G401 (cell line): ENCODE measurements at regions not wholly inside any gene's neighbourhood (a gene's known extent, or its start where the extent isn't known, plus 50 kb on each side); places are given as distances from the start of the nearest gene placed in this dataset.
A peak's percentile ranks its signal among the peaks of the same experiment; 100 is the strongest.

Experiments used
- DNase-seq: peaks from one replicate; pipeline ENCODE4 v3.0.0-alpha.2; 2015; ENCODE audit warnings: low spot score
- in situ Hi-C: cut with HindIII; loops from 2 replicates; pipeline ENCODE4 v1.10.0; 2016; ENCODE audit warnings: low sequenced_read_pairs, mixed read lengths

DNA sequence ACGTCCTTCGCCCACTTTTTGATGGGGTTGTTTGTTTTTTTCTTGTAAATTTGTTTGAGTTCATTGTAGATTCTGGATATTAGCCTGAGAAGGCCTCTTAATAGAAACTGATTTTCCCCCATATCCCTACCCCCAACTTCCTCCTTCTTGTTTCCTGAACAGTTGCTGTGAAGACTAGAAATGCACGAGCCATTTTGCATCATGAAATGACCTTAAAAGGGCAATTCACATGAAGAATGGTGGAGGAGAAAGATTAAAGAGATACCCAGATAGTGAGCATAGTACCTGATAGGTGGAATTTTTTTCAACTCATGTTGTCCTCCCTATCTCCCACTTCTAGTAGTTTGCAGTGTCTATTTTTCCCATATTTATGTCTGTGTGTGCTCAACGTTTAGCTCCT lies 55.2 kb upstream of the KCNH8 start:
- DNase-seq = no peak
- in situ Hi-C loops = no loop called here

DNA sequence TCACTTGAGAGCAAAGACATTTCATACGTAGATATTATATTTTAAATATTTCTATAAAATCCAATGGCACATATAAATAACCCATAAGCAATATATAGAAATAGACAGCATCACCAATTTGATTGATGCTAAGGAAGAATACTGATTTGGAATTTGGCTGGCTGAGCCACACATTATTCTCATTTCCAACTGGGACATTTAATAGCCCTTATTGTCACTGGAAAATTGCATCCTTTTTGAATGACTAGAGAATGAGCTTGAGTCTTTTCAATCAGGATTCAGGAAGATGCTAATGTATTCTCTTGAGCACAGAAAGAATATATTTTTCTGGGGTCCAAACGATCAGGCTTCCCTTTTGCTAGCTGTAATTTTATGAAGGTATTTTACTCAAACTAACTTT lies 70.9 kb upstream of the KCNH8 start:
- DNase-seq = no peak
- in situ Hi-C loops = no loop called here

DNA sequence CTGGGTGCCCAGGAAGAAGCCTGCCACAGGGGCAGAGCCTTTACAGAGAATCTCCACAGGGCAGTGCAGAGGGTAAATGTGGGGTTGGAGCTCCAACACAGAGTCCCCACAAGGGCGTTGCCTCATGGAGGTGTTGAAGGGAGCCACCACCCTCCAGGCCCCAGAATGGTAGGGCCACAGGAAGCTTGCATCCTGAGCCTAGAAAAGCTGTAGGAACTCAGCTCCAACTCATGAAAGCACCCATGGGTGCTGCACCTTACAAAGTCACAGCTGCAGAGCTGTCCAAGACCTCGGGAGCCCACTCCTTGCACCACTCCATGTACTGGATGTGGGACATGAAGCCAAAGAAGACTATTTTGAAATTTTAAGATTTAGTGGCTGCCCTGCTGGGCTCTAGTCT lies 73.3 kb upstream of the KCNH8 start:
- no peak for DNase-seq
- in situ Hi-C loops = no loop called here

DNA sequence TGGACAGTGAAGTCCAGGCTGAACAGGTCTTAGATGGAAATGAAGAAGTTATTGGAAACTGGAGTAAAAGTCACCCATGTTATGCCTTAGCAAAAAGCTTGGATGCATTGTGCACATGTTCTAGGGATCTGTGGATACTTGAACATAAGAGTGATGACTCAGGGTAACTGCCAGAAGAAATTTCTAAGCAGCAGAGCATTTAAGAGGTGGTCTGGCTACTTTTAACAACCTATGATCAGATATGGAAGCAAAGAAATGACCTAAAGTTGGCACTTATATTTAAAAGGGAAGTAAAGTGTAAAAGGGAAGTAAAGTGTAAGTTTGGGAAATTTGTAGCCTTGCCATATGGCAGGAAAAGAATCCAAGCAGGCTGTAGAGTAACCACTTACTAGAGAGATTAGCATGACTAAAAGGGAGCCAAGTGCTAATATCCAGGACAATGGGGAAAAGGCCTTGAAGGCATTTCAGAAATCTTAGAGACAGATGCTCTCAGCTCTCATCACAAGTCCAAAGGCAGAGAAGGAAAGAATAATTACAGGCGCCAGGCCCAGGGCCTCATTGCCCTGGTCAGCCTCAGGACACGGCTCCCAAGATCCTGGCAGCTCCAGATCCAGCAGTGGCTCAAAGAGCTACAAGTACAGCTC lies 73.9 kb upstream of the KCNH8 start:
- peak; percentile 4 for DNase-seq
- in situ Hi-C loops = no loop called here

DNA sequence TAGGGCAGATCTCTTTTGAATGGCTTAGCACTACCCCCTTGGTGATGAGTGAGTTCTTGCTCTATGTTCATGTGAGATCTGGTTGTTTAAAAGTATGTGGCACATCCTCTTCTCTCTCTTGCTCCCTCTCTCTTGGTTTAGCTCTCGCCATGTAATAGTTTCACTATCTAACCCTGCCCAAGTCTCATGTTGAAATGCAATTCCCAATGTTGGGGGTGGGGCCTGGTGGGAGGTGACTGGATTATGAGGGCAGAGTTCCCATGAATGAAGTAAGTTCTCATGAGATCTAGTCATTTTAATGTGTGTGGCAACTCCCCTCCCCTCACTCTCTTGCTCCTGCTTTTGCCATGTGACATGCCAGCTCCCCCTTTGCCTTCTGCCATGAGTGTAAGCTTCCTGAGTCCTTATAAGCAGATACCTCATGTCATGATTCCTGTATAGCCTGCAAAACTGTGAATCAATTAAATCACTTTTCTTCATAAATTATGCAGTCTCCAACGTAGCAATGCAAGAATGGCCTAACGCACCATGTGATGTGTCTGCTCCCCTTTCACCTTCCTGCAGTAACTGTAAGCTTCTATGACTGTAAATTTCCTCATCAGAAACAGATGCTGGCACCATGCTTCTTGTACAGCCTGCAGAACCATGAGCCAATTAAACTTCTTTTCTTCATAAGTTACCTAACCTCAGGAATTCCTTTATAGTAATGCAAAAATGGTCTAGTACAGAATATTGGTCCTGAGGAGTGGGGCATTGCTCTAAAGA lies 74.8 kb upstream of the KCNH8 start:
- DNase-seq = no peak
- in situ Hi-C loops = no loop called here

DNA sequence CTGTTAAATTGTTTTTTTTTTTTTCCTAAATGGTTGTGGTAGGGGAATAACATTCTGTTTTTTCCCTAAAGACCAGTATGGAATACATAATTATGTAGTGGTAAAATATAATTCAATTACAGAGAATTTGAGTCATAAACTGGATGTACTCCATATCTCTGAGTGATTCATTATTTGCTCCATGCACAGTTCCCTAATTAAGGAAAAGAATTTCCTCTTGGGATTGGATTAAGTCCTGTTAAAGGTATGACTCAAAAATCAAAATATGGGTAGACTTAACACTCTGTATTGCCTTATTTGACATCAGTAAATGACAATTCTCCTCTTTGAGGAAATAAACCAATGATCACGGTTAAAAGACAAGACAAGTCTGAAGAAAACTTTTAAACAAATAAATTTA lies 78.0 kb upstream of the KCNH8 start:
- in situ Hi-C loops = no loop called here
- no peak for DNase-seq

DNA sequence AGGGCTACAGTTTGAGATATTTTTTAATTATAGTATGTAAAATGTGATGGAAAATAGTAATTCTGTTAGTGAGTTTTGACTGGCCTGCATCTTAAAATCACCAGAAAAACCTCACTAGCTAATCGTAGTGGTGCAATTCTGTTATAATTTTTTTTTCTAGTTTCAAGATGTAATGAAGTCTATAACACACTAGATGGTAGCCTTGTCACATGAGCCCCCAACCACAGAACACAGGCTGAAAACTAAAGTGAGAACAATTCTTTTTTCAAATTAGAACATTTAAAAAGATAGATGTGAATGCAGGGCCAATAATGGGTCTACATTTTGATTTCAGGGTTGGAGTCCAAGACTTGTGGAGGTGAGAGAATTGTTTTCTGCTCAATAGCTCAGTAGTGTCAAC lies 83.3 kb upstream of the KCNH8 start:
- in situ Hi-C loops = no loop called here

DNA sequence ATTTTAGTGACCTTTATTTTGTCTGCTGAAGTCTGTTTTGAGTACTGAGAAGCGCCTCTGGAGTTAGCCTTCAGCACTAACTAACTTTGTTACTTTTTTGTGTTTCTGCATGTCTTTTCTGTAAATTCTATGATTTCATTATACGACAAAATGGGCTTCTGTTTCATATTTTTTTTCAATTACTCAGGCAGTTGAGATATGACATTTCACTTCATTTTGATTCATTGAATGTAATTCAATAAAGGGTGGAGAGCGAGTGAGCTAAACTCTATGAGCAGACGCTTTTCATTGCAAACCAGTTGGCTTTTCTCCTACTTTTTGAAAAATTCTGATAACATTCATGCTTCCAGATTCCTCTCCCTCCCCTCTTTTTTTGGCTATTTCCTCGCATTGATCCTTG lies 84.4 kb upstream of the KCNH8 start:
- DNase-seq = no peak
- in situ Hi-C loops = no loop called here

More for the DNA sequence above, 83.3 kb upstream of the KCNH8 start:
- peak; percentile 17 for DNase-seq

DNA sequence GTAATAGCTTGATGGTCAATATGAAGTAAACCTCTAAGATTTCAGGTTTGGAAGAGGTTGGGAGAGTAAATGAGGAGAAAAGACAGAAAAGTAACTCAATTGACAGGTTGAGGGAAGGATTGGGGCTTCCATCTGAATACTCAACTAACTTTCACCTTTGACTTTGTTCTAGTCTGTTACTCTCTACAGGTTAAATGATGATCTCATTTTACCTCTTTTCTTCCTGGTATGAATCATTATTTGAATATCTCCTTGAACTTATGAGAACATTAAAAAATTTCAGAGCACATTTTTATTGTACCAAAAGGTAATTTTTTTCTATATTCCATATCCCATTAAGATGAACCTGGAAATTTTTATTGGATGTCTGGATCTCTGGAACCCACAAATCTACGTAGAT lies 87.9 kb upstream of the KCNH8 start:
- in situ Hi-C loops = no loop called here
- no peak for DNase-seq

DNA sequence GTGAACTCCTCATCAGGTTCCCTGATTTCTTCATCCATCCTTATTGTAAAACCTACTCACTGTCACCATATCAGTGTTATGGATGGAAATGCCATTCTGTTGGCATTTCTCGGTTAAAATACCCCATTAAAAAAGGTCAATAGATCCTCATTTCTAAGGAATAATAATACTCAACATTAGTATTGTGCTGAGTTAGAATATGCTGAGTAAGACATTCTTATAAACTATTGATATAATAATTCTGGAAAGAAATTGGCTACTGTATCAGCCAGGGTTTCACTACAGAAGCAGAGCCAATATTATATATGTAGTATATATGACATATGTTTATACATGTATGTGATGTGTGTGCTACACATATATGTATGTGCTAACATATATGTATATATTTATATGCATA lies 95.4 kb upstream of the KCNH8 start:
- no peak for DNase-seq
- in situ Hi-C loops = no loop called here

DNA sequence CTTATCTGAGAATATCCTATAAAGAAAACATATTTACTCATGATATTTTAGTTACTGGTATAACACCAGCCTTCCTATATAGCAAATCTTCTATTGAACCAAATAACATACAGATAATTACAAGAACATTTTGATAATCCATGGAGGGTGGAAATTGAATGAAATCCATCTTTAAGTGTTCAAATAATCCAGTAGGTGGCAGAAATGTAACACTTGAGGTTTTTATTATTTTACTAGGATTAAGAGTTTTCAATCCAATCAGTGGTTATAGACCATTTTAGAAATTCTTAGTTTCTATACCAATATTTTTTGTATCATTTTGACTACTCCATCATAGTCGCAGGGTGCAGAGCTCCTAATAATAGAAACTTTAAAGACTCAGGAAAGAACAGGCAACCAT lies 101.9 kb upstream of the KCNH8 start:
- peak; percentile 9 for DNase-seq
- in situ Hi-C loops = no loop called here

DNA sequence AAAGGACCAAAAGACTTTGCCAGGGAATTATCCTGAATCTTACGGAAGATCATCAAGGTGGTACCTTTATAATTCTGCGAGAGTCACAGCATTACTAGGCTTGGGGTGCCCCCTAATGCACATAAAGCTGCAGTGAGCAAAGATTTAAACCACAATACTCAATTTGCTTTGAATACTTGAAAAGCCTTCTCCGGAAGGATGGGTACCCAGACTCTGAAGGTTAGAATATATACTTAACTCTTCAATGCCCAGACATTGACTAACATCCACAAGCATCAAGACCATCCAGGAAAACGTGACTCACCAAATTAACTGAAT lies 117.8 kb upstream of the KCNH8 start:
- no peak for DNase-seq
- in situ Hi-C loops = no loop called here

DNA sequence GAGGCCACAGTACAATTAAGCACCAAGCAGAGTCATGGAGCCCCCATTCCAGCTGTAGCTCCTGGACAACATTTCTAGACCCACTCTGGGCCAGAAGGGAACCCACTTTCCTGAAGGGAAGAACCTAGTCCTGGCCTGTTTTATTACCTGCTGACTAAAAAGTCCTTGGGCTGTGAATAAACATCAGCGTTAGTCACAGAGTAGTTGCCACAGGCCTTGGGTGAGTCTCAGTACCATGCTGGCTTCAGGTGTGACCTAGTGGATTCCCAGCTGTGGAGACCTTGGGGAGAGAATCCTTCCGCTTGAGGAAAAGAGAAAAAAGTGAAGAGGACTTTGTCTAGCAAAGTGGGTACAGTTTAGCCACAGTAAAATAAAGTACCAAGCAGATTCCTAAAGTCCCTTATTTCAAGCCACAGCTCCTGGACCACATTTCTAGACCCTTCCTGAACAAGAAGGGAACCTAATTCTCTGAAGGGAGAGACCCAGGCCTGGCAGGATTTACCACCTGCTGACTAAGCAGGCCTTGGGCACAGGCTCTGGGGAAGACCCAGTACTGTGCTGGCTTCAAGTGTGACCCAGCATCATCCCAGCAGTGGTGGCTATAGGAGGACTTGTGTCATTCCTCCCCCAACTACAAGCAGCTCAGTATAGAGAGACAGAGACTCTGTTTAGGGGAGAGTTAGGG lies 118.3 kb upstream of the KCNH8 start:
- in situ Hi-C loops = no loop called here
- no peak for DNase-seq

DNA sequence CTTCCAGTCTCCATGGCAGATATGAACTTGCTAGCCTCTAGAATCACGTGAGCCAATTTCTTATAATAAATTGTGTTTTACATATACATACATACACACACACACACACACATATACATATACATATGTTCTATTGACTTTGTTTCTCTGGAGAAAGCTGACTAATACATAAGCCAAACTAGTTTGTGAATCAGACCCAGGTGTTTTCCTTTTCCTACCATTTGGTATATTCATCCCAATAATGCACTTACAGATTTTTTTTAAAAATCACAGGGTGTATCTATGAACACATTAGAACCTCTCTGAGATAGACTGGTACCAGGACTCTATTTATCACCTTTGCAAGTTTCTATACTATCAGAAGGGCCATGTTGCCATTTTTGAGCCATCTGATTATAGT lies 122.9 kb upstream of the KCNH8 start:
- no peak for DNase-seq
- in situ Hi-C loops = no loop called here

DNA sequence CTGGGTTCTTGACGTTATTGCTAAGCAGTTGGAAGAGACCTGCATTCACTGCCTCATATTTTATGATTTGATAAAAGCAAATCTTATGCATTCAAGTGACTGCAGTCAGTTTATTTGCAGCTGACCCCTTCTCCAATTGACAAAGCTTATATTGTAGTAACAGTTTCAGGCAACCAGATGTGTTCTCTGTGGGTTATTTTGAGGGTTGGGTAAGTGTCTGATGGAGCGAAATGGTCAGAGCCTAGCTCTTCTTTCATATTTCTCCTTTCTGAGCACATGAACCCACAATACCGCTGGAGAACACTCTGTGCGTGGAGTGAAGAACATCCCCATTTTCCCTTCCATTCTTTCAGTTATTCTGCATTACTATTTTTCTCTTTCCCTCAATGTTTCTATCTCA lies 125.8 kb upstream of the KCNH8 start:
- in situ Hi-C loops = no loop called here
- no peak for DNase-seq

DNA sequence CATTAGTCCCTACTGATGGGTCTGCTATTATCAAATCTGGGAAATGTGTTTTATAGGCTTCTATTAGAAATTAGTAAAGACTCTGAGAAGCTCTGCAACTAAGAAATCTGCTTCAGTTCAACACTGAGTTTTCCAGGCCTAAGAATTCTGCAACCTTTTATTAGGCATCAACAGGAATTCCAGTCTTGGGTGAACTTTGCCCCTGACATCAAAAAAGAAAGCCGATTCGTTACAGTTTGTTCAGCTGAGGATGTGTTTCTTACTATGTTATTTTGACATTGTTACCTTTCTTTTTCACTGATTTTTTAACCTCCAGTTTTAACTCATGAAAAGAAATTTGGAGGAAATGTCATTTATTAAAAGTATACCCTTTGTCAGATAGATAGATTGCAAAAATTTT lies 131.5 kb upstream of the KCNH8 start:
- in situ Hi-C loops = no loop called here

DNA sequence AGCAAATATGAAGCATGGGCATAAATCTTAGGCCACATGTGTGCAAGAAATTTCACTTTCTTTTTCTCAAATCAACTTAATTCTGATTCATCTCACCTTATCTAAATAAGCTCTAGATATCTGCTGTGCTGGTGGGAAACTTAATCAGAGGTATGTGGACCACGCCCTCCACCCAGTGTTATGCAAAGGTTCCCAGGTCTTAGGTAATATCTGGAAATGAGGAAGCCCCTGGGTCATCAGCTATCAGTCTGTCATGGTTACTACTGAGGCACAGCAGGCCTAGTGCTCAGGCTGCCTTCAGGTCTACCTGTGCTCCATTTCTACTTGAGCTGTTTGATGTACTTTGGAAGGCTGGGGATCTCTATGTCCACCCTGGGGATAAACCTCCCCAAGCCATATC lies 134.4 kb upstream of the KCNH8 start:
- in situ Hi-C loops = no loop called here
- no peak for DNase-seq

More for the DNA sequence above, 131.5 kb upstream of the KCNH8 start:
- DNase-seq = no peak

DNA sequence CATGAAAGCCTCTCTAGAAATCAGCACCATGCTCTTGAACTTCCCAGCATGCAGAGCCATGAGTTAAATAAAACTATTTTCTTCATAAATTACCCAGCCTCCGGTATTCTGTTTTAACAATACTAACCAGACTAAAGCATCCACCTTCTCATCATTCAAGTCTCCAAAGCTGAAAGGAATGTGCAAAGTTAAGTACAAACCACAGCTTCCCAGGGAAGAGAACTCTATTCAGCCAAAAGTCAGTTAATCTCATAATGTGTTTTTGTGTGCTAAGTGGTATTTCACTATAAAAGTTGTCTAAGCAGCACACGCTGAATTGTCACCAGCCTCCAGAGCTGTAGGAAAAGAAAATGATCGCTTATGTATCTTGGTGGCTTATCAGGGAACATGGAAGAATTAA lies 135.5 kb upstream of the KCNH8 start:
- in situ Hi-C loops = no loop called here

DNA sequence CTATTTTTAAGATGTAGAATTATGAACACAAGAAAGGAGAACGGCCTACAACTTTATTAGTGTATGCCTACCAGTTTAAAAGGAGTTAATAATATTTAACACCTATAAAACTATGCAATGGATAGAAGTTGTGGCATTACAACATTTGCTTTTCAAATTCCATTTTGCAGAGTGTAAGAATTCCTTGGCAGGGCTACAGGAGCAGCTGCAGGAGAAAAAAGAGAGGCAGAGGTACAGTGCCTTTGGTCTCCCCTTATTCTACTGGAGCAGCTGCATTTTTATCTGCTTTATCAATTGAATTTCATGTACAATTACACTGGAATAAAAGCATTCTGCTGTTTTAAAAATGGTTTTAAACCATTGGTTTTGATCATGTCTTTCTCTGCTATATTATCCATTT lies 145.7 kb upstream of the KCNH8 start:
- DNase-seq = no peak
- in situ Hi-C loops = no loop called here

More for the DNA sequence above, 135.5 kb upstream of the KCNH8 start:
- DNase-seq = no peak

DNA sequence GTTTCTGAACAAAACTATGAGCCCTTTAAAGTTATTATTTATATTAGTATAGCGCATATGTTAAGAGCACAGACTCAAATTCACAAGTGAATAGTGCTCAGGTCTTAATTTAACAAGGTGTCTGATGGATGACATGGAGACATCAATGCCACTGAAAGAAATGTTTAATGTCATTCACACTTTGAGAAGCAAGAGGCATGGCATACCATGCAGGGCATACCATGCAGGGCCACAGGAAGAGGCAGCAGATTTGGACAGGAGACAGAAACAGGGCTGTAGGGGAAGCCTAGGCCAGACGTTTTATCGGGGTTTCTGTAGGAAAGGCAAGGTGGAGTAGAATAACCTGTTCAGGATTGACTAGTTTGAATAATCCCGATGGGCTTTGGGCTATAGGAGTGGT lies 150.2 kb upstream of the KCNH8 start:
- DNase-seq = no peak
- in situ Hi-C loops = no loop called here

DNA sequence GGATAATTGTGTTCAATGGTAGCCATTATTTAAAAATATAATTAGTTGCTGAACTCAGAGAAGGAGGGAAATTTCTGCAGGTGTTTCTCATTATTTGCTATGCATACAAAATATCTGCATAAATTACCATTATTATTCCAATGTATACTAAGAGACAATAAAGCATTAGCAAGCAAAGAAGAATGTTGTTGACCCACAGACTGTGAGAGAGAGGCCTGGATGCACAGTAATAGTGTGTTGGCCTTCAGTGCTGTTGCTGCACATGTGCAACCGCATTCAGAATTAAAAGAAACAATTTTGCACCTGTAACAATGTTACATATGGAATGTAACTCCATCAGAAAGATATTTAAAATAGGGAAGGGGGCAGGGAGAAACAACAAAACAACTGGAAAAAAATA lies 155.6 kb upstream of the KCNH8 start:
- in situ Hi-C loops = no loop called here
- DNase-seq = no peak
